BLaER1 treated with 17β-estradiol and CSF1 and Interleukin-3, amounts not matched to agents 10 nM and 100 nM (cell line): ENCODE measurements at regions not wholly inside any gene's neighbourhood (a gene's known extent, or its start where the extent isn't known, plus 50 kb on each side); places are given as distances from the start of the nearest gene placed in this dataset.

ENCODE experiments used
- H3K27ac ChIP-seq, 11 experiments: shearing (Covaris generic); formaldehyde crosslinking; 2 replicates each; pipeline ENCODE4 v1.8.1; 2022
- H3K27me3 ChIP-seq, 11 experiments: shearing (Covaris generic); formaldehyde crosslinking; 2 replicates each; pipeline ENCODE4 v1.8.1; 2022
- H3K36me3 ChIP-seq, 11 experiments: shearing (Covaris generic); formaldehyde crosslinking; 2 replicates each; pipeline ENCODE4 v1.8.1; 2022
- H3K4me1 ChIP-seq, 10 experiments: shearing (Covaris generic); formaldehyde crosslinking; 2 replicates each; pipeline ENCODE4 v1.8.1; 2022
- H3K4me2 ChIP-seq, 11 experiments: shearing (Covaris generic); formaldehyde crosslinking; 2 replicates each; pipeline ENCODE4 v1.8.1; 2022
- H3K4me3 ChIP-seq, 10 experiments: shearing (Covaris generic); formaldehyde crosslinking; 2 replicates each; pipeline ENCODE4 v1.8.1; 2022
- H3K9ac ChIP-seq, 11 experiments: shearing (Covaris generic); formaldehyde crosslinking; 2 replicates each; pipeline ENCODE4 v1.8.1; 2022
- H3K9me3 ChIP-seq, 11 experiments: shearing (Covaris generic); formaldehyde crosslinking; replicated peaks in 1 of 11; 2 replicates each; pipeline ENCODE4 v1.8.1; 2022
- H4K20me1 ChIP-seq, 11 experiments: shearing (Covaris generic); formaldehyde crosslinking; 2 replicates each; pipeline ENCODE4 v1.8.1; 2022
- Cebpa-rat ChIP-seq, 11 experiments: shearing (Covaris generic); IDR thresholded peaks; 2 replicates each; pipeline ENCODE4 v1.8.1; 2022

DNA sequence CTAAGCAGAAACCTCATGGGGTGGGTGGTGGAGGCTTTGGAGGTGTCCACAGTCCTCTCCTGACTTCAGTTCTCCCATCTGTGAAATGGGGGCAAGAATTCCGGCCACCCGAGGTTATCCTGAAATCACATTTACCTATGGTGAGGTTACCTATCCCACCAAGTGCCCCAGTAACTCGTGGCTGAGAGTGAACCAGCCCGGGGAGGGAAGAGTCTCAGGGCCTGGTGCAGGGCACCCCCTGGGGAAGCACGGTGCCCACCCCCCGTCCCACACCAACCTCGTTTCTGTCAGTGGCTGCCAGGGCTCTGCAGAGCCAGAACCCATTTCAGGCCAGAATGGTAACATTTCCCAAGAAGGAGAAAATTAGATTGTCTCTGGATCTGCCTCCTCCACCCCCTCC, 83.7 kb upstream of the VSTM2B start:
- TF ChIP-seq Cebpa-rat (IDR thresholded peaks at IDR 0.05): no peak

DNA sequence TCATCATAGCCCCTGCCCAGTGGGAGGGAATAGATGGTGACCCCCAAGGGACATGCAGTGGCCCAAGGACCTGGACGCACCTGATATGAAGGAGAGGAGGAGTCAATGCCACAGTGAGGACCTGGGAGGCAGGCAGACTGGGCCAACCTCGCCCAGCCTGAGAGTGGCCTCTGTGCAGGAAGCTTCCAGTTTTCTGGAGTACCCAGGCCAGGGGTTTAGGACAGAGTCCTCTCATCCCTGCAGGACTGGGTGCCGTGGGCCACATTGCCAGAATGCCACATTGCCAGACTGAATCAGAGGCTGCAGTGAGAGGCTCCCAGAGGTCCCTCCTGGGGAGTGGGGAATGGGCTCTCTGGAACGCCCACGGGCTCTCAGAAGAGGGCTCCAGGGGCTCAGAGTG, 82.9 kb upstream of the VSTM2B start:
- TF ChIP-seq Cebpa-rat (IDR thresholded peaks at IDR 0.05): no peak
- H3K36me3 ChIP-seq: no peaks in the 10 kb centered on the region
- H3K27me3 ChIP-seq: no peaks in the 10 kb centered on the region
- H3K27ac ChIP-seq: no peak overlapping the region
- H4K20me1 ChIP-seq: no peaks in the 10 kb centered on the region
- H3K9ac ChIP-seq: no peak overlapping the region
- no peak overlapping the region for H3K4me2 ChIP-seq
- no peak overlapping the region for H3K4me3 ChIP-seq
- H3K4me1 ChIP-seq: no peaks in the 10 kb centered on the region
- H3K9me3 ChIP-seq: peaks cover 9 to 32% (median 20%) of the 10 kb centered on the region in 11 experiments; a peak in 19 of 22 replicates

More for the DNA sequence above, 83.7 kb upstream of the VSTM2B start:
- no peak overlapping the region for H3K9ac ChIP-seq
- no peaks in the 10 kb centered on the region for H4K20me1 ChIP-seq
- H3K36me3 ChIP-seq: no peaks in the 10 kb centered on the region
- H3K9me3 ChIP-seq: peaks cover 9 to 32% (median 20%) of the 10 kb centered on the region in 11 experiments; a peak in 19 of 22 replicates
- no peak overlapping the region for H3K4me2 ChIP-seq
- no peak overlapping the region for H3K27ac ChIP-seq
- no peaks in the 10 kb centered on the region for H3K4me1 ChIP-seq
- H3K4me3 ChIP-seq: no peak overlapping the region
- no peaks in the 10 kb centered on the region for H3K27me3 ChIP-seq

GRCh38 chr19:29445246-29445645, 80.5 kb upstream of the VSTM2B start:
- H4K20me1 ChIP-seq: no peaks in the 10 kb centered on the region
- H3K27me3 ChIP-seq: no peaks in the 10 kb centered on the region
- no peak overlapping the region for H3K4me2 ChIP-seq
- H3K27ac ChIP-seq: no peak overlapping the region
- peaks cover 2 to 24% (median 12%) of the 10 kb centered on the region in 11 experiments; a peak in 18 of 22 replicates for H3K9me3 ChIP-seq
- no peaks in the 10 kb centered on the region for H3K4me1 ChIP-seq
- H3K36me3 ChIP-seq: no peaks in the 10 kb centered on the region
- no peak overlapping the region for H3K9ac ChIP-seq
- no peak for TF ChIP-seq Cebpa-rat (IDR thresholded peaks at IDR 0.05)
- no peak overlapping the region for H3K4me3 ChIP-seq

- no peak overlapping the region for H3K4me2 ChIP-seq
- H4K20me1 ChIP-seq: no peaks in the 10 kb centered on the region
- H3K36me3 ChIP-seq: no peaks in the 10 kb centered on the region
- H3K4me1 ChIP-seq: no peaks in the 10 kb centered on the region
- H3K9me3 ChIP-seq: peaks cover 0 to 13% (median 3%) of the 10 kb centered on the region in 11 experiments; a peak in 5 of 22 replicates
- no peak overlapping the region for H3K27ac ChIP-seq
- H3K9ac ChIP-seq: no peak overlapping the region
- TF ChIP-seq Cebpa-rat (IDR thresholded peaks at IDR 0.05): no peak
- no peak overlapping the region for H3K4me3 ChIP-seq
- H3K27me3 ChIP-seq: no peaks in the 10 kb centered on the region
Observed at GRCh38 chr19:29446361-29446760, 79.4 kb upstream of the VSTM2B start.

DNA sequence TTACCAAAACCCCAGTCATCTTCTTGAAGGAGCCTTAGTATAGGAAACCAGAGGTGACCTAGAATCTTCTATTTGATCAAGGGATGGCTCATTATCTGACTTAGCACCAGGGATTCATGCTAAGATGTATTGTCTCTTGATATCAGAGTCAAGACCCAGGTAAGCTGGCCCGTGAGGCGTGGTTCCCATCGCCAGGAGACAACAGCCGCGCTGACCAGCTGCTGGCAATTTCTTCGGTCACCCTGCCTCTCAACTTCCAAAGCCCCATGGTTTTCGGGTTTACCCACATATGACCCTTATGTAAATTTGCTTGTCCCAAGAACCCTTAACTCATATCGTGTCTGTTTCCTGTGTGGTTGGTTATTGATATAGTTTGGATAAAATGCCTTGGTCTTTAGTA, 77.7 kb upstream of the VSTM2B start:
- no peak overlapping the region for H3K27ac ChIP-seq
- H3K4me2 ChIP-seq: no peak overlapping the region
- H4K20me1 ChIP-seq: no peaks in the 10 kb centered on the region
- no peaks in the 10 kb centered on the region for H3K27me3 ChIP-seq
- H3K4me1 ChIP-seq: no peaks in the 10 kb centered on the region
- TF ChIP-seq Cebpa-rat (IDR thresholded peaks at IDR 0.05): no peak
- H3K4me3 ChIP-seq: no peak overlapping the region
- 0 out of 22 replicates have a peak, but pooled peaks cover 0 to 8% (median 0%) of the 10 kb centered on the region in 11 experiments for H3K9me3 ChIP-seq
- no peak overlapping the region for H3K9ac ChIP-seq
- H3K36me3 ChIP-seq: no peaks in the 10 kb centered on the region

- Histone ChIP-seq H3K36me3 (no peaks in the 10 kb centered on the region), H4K20me1 (no peaks in the 10 kb centered on the region), H3K4me2 (no peak overlapping the region), H3K4me3 (no peak overlapping the region), H3K27me3 (no peaks in the 10 kb centered on the region), H3K9me3 (0 out of 22 replicates have a peak, but pooled peaks cover 0 to 5% (median 0%) of the 10 kb centered on the region in 11 experiments), H3K4me1 (no peaks in the 10 kb centered on the region), H3K9ac (no peak overlapping the region), H3K27ac (no peak overlapping the region)
- no peak for TF ChIP-seq Cebpa-rat (IDR thresholded peaks at IDR 0.05)
Observed at GRCh38 chr19:29449371-29449770, 76.4 kb upstream of the VSTM2B start.

- Histone ChIP-seq H3K27me3 (no peaks in the 10 kb centered on the region), H3K4me2 (no peak overlapping the region), H3K4me3 (no peak overlapping the region), H3K9me3 (no peaks in the 10 kb centered on the region), H4K20me1 (no peaks in the 10 kb centered on the region), H3K4me1 (no peaks in the 10 kb centered on the region), H3K27ac (no peak overlapping the region), H3K36me3 (no peaks in the 10 kb centered on the region), H3K9ac (no peak overlapping the region)
- TF ChIP-seq Cebpa-rat (IDR thresholded peaks at IDR 0.05): no peak
Observed at GRCh38 chr19:29450306-29450705, 75.5 kb upstream of the VSTM2B start.

DNA sequence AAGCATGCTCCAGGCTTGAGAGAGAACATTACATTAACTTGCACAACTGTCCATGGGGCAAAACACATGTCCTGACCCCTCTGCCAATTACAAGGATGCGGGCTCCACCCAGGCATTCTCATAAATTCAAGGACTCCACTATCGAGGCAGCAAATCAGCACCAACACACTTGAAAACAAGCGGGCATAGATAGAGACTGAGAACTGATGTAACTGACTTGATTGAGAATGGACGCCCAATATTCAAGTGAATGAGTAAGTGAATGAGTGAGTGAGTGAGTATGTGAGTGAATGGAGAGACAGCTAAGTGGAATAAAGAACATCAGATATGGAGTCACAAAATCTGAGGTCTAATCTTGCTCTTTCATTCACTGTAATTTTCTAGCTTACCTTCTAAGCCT, 75.0 kb upstream of the VSTM2B start:
- Histone ChIP-seq H3K9me3 (no peaks in the 10 kb centered on the region), H3K4me2 (no peak overlapping the region), H4K20me1 (no peaks in the 10 kb centered on the region), H3K9ac (no peak overlapping the region), H3K27ac (no peak overlapping the region), H3K4me3 (no peak overlapping the region), H3K27me3 (no peaks in the 10 kb centered on the region), H3K4me1 (no peaks in the 10 kb centered on the region), H3K36me3 (no peaks in the 10 kb centered on the region)
- TF ChIP-seq Cebpa-rat (IDR thresholded peaks at IDR 0.05): no peak

- no peak for TF ChIP-seq Cebpa-rat (IDR thresholded peaks at IDR 0.05)
- Histone ChIP-seq H3K9ac (no peak overlapping the region), H3K4me1 (no peaks in the 10 kb centered on the region), H3K27ac (no peak overlapping the region), H3K36me3 (no peaks in the 10 kb centered on the region), H3K4me2 (no peak overlapping the region), H3K27me3 (no peaks in the 10 kb centered on the region), H4K20me1 (no peaks in the 10 kb centered on the region), H3K9me3 (peaks cover 16 to 29% (median 22%) of the 10 kb centered on the region in 11 experiments), H3K4me3 (no peak overlapping the region)
Observed at GRCh38 chr19:29454109-29454508, 71.7 kb upstream of the VSTM2B start.

- no peak overlapping the region for H3K4me3 ChIP-seq
- TF ChIP-seq Cebpa-rat (IDR thresholded peaks at IDR 0.05): no peak
- no peak overlapping the region for H3K9ac ChIP-seq
- H3K4me2 ChIP-seq: no peak overlapping the region
- H3K36me3 ChIP-seq: no peaks in the 10 kb centered on the region
- no peaks in the 10 kb centered on the region for H3K4me1 ChIP-seq
- H3K27me3 ChIP-seq: no peaks in the 10 kb centered on the region
- no peaks in the 10 kb centered on the region for H4K20me1 ChIP-seq
- no peak overlapping the region for H3K27ac ChIP-seq
- peaks cover 16 to 29% (median 22%) of the 10 kb centered on the region in 11 experiments for H3K9me3 ChIP-seq
Observed at GRCh38 chr19:29457413-29457812, 68.4 kb upstream of the VSTM2B start.
